ENCODE measurements at regions not wholly inside any gene's neighbourhood (a gene's known extent, or its start where the extent isn't known, plus 50 kb on each side); places are given as distances from the start of the nearest gene placed in this dataset.

GRCh38 chr14:56423544-56423943, 156.1 kb upstream of the TMEM260 start:
- no peak for TF ChIP-seq FOXM1 (IDR thresholded peaks at IDR 0.05; ENCODE audit: borderline replicate concordance, low read depth)

- no peak for TF ChIP-seq EGR1 (IDR thresholded peaks at IDR 0.05)
- TF ChIP-seq, protein P1, sequence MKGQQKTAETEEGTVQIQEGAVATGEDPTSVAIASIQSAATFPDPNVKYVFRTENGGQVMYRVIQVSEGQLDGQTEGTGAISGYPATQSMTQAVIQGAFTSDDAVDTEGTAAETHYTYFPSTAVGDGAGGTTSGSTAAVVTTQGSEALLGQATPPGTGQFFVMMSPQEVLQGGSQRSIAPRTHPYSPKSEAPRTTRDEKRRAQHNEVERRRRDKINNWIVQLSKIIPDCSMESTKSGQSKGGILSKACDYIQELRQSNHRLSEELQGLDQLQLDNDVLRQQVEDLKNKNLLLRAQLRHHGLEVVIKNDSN (IDR thresholded peaks at IDR 0.05): no peak
Measured at GRCh38 chr14:56431013-56431412, 148.6 kb upstream of the TMEM260 start.

DNA sequence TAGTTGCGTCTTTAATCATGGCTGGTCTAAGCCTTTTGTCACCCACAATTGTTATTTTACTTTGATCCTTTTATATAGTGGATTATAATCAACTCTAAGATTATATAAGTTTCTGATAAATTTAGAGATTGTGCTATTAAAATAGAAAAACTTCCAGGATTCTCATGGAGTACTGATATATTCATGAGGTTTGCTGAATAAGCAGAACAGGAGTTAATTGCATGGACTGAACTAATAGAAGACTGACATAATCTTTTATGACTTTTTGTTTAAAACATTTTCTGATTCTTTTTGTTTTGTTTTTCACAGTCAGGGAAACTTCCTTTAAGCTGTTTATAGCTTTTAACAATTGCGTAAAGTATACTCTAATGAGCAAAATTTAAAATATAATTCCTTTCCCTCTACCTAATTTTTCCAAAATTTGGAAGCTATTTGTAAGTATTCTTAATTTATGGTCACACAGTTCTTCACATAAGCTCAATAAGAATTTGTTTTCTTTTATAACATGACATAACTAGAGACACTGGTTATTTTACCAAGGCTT, 129.9 kb upstream of the TMEM260 start:
- no peak for TF ChIP-seq EGR1 (IDR thresholded peaks at IDR 0.05)
- TF ChIP-seq RAD21 (IDR thresholded peaks at IDR 0.05; ENCODE audit: low read depth): no peak
- TF ChIP-seq, protein P2, sequence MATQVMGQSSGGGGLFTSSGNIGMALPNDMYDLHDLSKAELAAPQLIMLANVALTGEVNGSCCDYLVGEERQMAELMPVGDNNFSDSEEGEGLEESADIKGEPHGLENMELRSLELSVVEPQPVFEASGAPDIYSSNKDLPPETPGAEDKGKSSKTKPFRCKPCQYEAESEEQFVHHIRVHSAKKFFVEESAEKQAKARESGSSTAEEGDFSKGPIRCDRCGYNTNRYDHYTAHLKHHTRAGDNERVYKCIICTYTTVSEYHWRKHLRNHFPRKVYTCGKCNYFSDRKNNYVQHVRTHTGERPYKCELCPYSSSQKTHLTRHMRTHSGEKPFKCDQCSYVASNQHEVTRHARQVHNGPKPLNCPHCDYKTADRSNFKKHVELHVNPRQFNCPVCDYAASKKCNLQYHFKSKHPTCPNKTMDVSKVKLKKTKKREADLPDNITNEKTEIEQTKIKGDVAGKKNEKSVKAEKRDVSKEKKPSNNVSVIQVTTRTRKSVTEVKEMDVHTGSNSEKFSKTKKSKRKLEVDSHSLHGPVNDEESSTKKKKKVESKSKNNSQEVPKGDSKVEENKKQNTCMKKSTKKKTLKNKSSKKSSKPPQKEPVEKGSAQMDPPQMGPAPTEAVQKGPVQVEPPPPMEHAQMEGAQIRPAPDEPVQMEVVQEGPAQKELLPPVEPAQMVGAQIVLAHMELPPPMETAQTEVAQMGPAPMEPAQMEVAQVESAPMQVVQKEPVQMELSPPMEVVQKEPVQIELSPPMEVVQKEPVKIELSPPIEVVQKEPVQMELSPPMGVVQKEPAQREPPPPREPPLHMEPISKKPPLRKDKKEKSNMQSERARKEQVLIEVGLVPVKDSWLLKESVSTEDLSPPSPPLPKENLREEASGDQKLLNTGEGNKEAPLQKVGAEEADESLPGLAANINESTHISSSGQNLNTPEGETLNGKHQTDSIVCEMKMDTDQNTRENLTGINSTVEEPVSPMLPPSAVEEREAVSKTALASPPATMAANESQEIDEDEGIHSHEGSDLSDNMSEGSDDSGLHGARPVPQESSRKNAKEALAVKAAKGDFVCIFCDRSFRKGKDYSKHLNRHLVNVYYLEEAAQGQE (IDR thresholded peaks at IDR 0.05; ENCODE audit: low read depth): no peak
- no peak for TF ChIP-seq CEBPB (IDR thresholded peaks at IDR 0.05)
- TF ChIP-seq, protein P1 (IDR thresholded peaks at IDR 0.05): no peak
- no peak for TF ChIP-seq ZBTB7A (IDR thresholded peaks at IDR 0.05; ENCODE audit: low read depth)
- TF ChIP-seq TAF1 (IDR thresholded peaks at IDR 0.05; ENCODE audit: low read depth): no peak
- no peak for TF ChIP-seq FOXM1 (IDR thresholded peaks at IDR 0.05; ENCODE audit: borderline replicate concordance, low read depth)
- no peak for TF ChIP-seq MAX (IDR thresholded peaks at IDR 0.05)
- TF ChIP-seq TCF12 (IDR thresholded peaks at IDR 0.05; ENCODE audit: low read depth): no peak

DNA sequence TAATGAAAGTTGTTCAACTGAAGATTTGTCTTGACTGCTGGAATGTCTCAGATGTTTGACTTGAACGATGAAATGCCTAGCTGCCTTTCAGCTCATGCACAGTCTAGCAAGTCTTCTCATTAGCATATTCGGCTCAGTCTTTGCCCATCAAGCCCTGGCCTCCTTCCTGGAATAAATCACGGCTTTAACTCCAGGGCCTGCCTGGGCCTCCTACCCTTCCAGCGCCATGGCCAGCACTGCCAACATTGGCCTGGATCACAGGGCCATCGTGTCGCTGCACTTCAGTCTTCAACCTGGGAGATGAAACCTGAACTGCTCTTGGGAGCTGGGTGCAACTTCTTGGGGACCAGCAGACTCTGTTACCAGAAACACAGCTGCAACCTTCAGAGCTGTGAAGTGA, 126.7 kb upstream of the TMEM260 start:
- TF ChIP-seq MAX (IDR thresholded peaks at IDR 0.05): no peak
- no peak for TF ChIP-seq TEAD4 (IDR thresholded peaks at IDR 0.05)
- no peak for TF ChIP-seq RAD21 (IDR thresholded peaks at IDR 0.05; ENCODE audit: low read depth)
- TF ChIP-seq YY1 (IDR thresholded peaks at IDR 0.05; ENCODE audit: low read depth): no peak
- TF ChIP-seq, protein P2 (IDR thresholded peaks at IDR 0.05; ENCODE audit: low read depth): no peak
- no peak for TF ChIP-seq ZBTB7A (IDR thresholded peaks at IDR 0.05; ENCODE audit: low read depth)
- TF ChIP-seq CEBPB (IDR thresholded peaks at IDR 0.05): no peak
- no peak for TF ChIP-seq NFIC (IDR thresholded peaks at IDR 0.05)
- TF ChIP-seq CREB1 (IDR thresholded peaks at IDR 0.05; ENCODE audit: low read depth): no peak
- no peak for TF ChIP-seq TAF1 (IDR thresholded peaks at IDR 0.05; ENCODE audit: low read depth)
- no peak for TF ChIP-seq FOXM1 (IDR thresholded peaks at IDR 0.05; ENCODE audit: borderline replicate concordance, low read depth)

- TF ChIP-seq CEBPB (IDR thresholded peaks at IDR 0.05) (no peak), EP300 (IDR thresholded peaks at IDR 0.05; ENCODE audit: borderline replicate concordance) (no peak), TCF12 (IDR thresholded peaks at IDR 0.05; ENCODE audit: low read depth) (no peak), MAX (IDR thresholded peaks at IDR 0.05) (no peak), EGR1 (IDR thresholded peaks at IDR 0.05) (no peak), ZBTB7A (IDR thresholded peaks at IDR 0.05; ENCODE audit: low read depth) (no peak), FOXM1 (IDR thresholded peaks at IDR 0.05; ENCODE audit: borderline replicate concordance, low read depth) (no peak), YY1 (IDR thresholded peaks at IDR 0.05; ENCODE audit: low read depth) (no peak)
- TF ChIP-seq, protein P2 (IDR thresholded peaks at IDR 0.05; ENCODE audit: low read depth): no peak
- TF ChIP-seq, protein P1 (IDR thresholded peaks at IDR 0.05): no peak
Measured at GRCh38 chr14:56460469-56460868, 119.1 kb upstream of the TMEM260 start.
